ENCODE measurements at regions not wholly inside any gene's neighbourhood (a gene's known extent, or its start where the extent isn't known, plus 50 kb on each side); places are given as distances from the start of the nearest gene placed in this dataset.

- intact Hi-C loops (cut with DNase I), result no loop called here
- Histone ChIP-seq H3K9me3 (no peaks in the 10 kb centered on the region), H3K4me3 (no peak overlapping the region), H3K27me3 (no peaks in the 10 kb centered on the region), H3K4me1 (peaks cover 17% of the 10 kb centered on the region), H3K36me3 (no peaks in the 10 kb centered on the region), H3K27ac (no peak overlapping the region)
- no peak for DNase-seq
- ATAC-seq, result no peak
- no peak for TF ChIP-seq CTCF (IDR thresholded peaks at IDR 0.05)
These were observed 444.3 kb upstream of the RGS6 start for GRCh38 chr14:71487941-71488340.

GRCh38 chr14:71488703-71489191, 443.5 kb upstream of the RGS6 start:
- H3K4me1 ChIP-seq, result peaks cover 17% of the 10 kb centered on the region
- H3K9me3 ChIP-seq, result no peaks in the 10 kb centered on the region
- no peak overlapping the region for H3K4me3 ChIP-seq
- DNase-seq (no peak), ATAC-seq (no peak)
- H3K36me3 ChIP-seq, result no peaks in the 10 kb centered on the region
- TF ChIP-seq CTCF (IDR thresholded peaks at IDR 0.05), result no peak
- H3K27ac ChIP-seq, result no peak overlapping the region
- intact Hi-C loops (cut with DNase I), result no loop called here
- no peaks in the 10 kb centered on the region for H3K27me3 ChIP-seq

GRCh38 chr14:71489742-71490141, 442.5 kb upstream of the RGS6 start:
- no peak for TF ChIP-seq CTCF (IDR thresholded peaks at IDR 0.05)
- no peaks in the 10 kb centered on the region for H3K36me3 ChIP-seq
- no peak overlapping the region for H3K27ac ChIP-seq
- intact Hi-C loops (cut with DNase I), result no loop called here
- peaks cover 17% of the 10 kb centered on the region for H3K4me1 ChIP-seq
- ATAC-seq (no peak), DNase-seq (no peak)
- H3K4me3 ChIP-seq, result no peak overlapping the region
- no peaks in the 10 kb centered on the region for H3K27me3 ChIP-seq
- H3K9me3 ChIP-seq, result no peaks in the 10 kb centered on the region

DNA sequence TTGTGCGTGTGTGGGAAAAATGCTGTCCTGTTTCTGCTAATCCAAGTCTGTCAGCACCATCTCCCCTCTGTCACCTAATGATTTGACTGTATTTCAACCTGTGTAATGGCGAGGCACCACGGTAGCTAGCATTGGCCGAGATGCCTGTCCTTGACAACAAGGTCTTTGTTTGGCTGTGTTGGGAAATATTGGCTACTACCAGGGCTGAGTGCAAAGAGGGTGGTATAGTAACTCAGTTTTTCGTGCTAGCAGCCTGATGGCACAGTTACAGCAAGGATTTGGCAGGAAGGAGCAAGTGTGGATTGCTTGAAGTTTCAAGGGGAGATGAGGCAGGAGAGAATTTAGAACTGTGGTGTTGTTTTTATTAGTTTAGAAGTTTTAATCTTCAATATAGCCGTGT, 440.3 kb upstream of the RGS6 start:
- intact Hi-C loops (cut with DNase I), result no loop called here
- Histone ChIP-seq H3K27ac (no peak overlapping the region), H3K36me3 (no peaks in the 10 kb centered on the region), H3K9me3 (no peaks in the 10 kb centered on the region), H3K27me3 (no peaks in the 10 kb centered on the region), H3K4me1 (peaks cover 17% of the 10 kb centered on the region), H3K4me3 (no peak overlapping the region)
- DNase-seq (no peak), ATAC-seq (no peak)
- TF ChIP-seq CTCF (IDR thresholded peaks at IDR 0.05), result no peak

GRCh38 chr14:71492346-71492745, 439.9 kb upstream of the RGS6 start:
- no peak overlapping the region for H3K27ac ChIP-seq
- no peaks in the 10 kb centered on the region for H3K9me3 ChIP-seq
- intact Hi-C loops (cut with DNase I), result no loop called here
- no peak for TF ChIP-seq CTCF (IDR thresholded peaks at IDR 0.05)
- peaks cover 17% of the 10 kb centered on the region for H3K4me1 ChIP-seq
- DNase-seq (no peak), ATAC-seq (no peak)
- H3K27me3 ChIP-seq, result no peaks in the 10 kb centered on the region
- no peaks in the 10 kb centered on the region for H3K36me3 ChIP-seq
- H3K4me3 ChIP-seq, result no peak overlapping the region

DNA sequence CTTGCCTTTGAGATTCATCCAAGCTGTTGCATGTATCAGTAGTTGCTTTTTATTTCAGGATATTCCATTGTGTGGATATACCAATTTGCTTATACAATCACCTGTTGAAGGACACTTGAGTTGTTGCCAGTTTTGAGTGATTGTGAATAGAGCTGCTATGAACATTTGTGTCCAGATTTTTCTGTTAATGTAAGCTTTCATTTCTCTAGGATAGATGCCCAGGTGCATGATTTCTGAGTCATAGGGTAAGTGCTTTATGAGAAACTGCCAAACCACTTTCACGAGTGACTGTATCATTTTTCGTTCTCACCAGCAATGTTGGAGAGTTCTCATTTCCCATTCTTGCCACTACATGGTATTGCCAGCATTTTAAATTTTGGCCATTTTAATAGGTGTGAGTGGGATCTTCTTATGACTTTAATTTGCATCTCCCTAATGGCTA, 434.6 kb upstream of the RGS6 start:
- H3K9me3 ChIP-seq, result no peaks in the 10 kb centered on the region
- no peak overlapping the region for H3K27ac ChIP-seq
- no peak overlapping the region for H3K4me3 ChIP-seq
- DNase-seq, result no peak
- H3K4me1 ChIP-seq, result peaks cover 11% of the 10 kb centered on the region
- ATAC-seq, result peak; percentile 17
- intact Hi-C loops (cut with DNase I), result no loop called here
- H3K27me3 ChIP-seq, result no peaks in the 10 kb centered on the region
- TF ChIP-seq CTCF (IDR thresholded peaks at IDR 0.05), result no peak
- no peaks in the 10 kb centered on the region for H3K36me3 ChIP-seq

All from upper lobe of right lung (tissue), 1 donor.